HG03060 (cell line): ENCODE measurements at regions not wholly inside any gene's neighbourhood (a gene's known extent, or its start where the extent isn't known, plus 50 kb on each side); places are given as distances from the start of the nearest gene placed in this dataset.

Source experiments
- ATAC-seq: cut with Tn5 transposase; IDR thresholded peaks from one replicate; pipeline ENCODE4 v1.9.1; 2021; ENCODE audit warnings: low read depth, moderate number of reproducible peaks; ENCODE audit not compliant: unreplicated experiment

DNA sequence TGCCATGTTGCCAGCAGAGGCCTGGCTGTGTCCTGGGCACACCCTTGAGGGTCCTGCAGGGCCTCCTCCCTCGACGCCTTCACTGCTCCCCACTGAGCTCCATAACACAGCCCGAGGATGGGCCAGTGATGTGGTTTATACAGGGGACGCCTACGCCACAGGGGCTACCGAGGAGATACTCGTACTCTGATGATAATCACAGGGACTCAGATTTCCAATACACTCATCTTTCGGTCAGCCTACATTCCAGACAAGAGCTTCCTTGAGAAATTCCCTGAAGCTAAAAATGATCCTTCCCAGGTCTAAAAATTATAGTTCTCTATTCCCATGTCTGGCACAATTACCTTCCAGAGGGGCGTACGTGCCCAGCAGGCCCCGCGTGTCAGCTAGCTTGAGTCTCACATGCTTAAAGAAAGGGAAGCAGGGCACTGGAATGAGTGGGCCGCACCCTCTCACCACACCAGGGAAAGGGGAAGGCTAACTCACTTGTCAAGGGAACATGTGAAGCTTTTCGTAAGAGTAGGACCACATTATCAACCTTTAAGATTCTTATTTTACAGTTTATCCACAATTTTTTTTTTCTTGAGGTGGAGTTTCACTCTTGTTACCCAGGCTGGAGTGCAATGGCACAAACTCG is 159.5 kb upstream of the NDUFV2 start:
- no peak for ATAC-seq

DNA sequence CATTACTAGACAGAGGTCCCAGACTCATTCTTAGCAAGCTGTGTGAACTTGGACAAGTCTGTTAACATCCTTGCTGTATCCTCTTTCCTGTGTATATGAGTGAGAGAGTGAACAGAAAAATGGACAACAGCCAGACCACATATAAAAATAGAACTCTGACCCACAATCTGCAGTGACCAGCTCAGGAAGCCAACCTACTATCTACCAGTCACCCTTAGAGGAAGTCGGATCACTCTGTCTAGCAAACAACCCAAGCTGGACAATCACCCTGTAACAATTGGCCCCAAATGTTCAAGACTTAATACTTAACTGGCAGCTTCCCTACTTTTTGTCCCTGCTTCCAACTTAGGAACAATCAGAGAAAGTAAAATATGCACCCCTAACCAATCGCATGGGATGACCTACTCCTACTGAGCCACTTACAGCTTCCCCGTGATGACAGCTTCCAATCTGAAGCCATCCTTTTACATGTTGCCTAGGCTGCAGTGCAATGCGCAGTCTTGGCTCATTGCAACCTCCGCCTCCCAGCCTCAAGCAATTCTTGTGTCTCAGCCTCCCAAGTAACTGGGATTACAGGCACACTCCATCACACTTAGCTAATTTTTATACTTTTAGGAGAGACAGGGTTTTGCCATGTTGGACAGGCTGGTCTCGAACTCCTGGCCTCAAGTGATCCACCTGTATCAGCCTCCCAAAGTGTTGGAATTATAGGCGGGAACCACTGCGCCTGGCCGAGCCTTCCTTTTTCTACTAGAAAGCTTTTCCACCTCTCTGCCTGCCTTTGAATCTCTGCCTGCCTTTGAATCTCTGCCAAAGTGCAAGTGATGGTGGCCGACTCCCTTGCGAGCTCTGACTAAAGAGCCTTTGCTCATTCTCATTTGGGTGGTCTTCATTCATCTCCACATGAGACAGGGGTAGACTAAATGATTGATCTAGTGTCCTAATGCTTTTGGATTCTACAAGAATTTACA is 158.3 kb upstream of the NDUFV2 start:
- no peak for ATAC-seq

DNA sequence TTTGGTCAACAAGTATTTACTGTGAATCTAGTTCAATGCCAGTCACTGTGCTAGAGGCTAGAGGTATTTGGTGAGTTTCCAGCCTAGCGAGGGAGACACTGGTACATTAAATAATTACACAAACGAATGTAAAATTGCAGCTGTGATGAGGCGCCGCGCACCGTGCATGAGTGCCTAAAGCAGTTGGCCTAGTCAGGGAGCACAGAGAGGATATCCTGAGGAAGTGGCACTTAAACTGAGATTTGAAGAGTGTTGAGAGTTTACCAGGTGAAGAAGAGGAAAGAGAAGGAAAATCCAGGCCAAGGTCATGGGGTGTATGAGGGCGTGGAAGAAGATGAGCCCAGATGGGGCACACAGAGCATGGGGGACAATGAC is 157.6 kb upstream of the NDUFV2 start:
- no peak for ATAC-seq

DNA sequence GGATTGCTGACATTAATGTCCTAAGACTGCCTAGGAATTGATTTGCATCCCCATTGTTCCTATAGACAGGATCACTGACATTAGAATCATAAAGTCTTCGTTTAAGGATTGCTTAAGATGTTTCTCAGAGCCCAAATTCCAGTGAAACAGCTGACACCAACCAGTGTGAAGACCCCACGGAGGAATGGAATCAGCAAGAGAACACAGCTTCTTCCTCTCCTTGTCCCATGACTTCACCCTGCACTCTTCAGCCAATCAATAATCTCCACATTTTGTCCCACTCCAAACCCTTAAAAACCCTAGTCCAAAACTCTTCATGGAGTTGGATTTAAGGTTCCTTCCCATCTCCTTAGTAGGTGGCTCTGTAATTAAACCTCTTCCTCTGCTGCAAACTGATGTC is 157.0 kb upstream of the NDUFV2 start:
- ATAC-seq = no peak

DNA sequence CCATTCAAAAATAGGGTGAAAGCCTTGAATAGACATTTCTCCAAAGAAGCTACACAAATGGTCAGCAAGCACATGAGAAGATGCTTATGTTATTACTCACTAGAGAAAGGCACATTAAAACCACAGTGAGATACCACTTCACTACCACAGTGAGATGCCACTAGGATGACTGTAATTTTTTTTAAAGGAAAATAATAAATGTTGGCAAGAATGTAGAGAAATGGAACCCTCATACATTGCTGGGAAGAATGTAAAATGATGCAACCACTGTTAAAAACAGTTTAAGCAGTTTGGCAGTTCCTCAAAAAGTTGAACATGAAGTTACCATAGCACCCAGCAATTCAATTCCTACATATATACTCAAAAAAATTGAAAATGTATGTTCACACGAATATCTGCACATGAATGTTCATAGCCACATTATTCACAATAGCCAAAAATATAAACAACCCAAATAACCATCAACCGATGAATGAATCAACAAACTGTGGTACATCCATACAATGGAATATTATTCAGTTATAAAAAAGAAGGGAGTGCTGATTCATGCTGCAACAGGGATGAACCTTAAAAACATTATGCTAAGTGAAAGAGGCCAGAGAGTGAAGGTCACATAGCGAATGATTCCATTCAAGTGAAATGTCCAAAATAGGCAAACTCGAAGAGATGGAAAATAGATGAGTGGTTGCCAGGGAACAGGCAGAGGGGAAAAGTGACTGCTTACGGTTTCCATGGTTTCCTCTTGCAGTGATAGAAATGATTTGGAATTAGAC is 156.2 kb upstream of the NDUFV2 start:
- ATAC-seq = no peak

DNA sequence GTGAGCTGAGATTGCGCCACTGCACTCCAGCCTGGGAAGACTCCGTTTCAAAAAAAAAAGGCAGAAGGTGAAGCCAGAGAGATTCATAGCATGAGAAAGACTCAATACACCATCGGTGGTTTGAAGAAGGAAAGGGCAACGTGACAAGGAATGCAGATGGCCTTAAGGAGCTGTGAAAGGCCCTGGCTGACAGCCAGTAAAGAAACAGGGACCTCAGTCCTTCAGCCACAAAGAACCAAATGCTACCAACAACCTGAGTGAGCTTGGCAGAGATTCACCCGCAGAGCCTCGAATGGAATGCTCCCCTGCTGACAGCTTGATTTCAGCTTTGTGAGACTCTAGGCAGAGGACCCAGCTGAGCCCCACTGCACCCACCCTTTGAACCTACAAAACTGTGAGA is 154.9 kb upstream of the NDUFV2 start:
- ATAC-seq = no peak

DNA sequence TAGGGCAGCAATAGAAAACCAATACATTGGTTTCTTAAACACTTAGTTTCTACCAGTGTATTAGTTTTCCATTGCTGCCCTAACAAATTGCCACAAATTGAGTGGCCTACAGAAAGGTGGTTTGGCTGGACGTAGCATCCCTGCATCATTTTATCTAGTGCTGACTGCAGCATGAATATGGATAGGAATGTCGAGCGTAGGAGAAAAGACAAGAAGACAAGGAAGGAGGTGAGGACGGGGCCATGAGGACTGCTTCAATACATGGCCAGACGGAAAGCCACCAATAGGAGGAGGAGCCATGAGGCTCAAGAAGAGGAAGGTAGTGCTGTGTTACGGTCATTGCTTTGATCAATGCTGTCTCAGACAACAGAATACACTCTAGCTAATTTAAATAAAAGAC is 154.5 kb upstream of the NDUFV2 start:
- ATAC-seq = no peak

DNA sequence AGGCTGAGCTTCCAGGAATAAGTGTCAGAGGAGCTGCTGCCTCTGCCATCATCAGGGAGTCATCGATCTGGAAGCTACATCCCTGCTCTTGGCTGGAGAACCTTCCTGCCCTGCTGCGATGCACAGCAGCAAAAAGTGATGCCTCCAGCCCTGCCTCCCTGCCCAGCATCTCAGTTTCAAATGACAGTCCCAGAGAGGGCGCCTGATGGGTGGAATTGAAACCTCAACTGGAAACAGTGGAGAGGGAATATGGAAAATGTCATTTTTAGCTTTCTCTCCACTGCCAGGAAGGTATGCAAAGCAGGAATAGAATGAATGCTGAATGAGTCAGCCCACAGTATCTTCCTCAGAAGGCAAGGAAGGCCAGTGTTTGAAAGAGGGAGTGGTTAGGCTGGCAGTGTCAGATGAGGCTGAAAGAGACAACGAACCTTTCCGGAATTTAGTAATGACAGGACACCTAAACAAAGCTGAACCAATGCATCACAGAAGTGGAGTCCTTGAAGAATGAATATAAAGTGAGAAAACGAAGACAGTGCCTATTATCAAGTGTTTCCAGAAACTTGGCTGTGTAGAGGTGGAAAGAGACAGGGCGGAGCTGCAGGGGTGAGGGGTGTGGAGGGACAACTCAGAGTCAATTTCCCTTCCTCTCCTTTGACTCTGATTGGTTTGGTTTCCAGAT is 153.9 kb upstream of the NDUFV2 start:
- ATAC-seq = no peak

DNA sequence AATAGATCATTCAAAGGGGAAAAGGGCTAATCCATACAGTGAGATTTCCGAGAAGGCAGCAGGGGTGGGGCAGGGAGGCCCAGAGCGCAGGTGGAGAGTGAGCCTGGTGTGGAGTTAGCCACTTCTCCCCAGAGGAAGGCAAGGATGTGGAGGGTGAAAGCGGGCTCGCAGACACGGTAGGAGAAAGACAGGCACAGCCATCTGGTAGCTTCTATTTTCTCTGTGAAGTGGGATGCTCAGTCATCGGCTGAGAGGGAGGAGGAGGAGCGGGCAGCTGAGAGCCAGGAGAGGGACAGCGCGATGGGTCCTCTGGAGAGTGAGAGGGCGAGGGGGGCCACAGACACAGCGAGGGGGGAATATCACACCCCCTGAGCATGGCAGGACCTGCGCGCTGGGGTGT is 153.3 kb upstream of the NDUFV2 start:
- ATAC-seq = no peak

DNA sequence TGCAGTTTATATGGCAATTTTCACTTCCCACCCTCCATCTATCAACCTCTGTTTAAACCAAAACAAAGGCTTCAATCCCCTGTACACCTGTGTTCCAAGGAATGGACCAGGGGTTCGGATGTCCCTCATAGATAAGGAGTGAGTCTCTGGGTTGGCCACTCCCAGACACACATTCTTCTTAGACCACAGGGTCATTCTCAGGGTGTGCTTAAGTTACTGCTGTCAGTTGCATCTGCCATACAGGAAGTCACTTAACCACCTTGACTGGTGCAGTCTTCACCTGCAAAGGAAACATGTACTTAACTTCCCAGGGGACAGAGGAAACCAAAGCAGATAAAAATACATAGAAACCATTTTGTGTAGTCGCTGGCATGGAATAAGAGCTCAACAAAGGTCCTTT is 151.0 kb upstream of the NDUFV2 start:
- no peak for ATAC-seq

DNA sequence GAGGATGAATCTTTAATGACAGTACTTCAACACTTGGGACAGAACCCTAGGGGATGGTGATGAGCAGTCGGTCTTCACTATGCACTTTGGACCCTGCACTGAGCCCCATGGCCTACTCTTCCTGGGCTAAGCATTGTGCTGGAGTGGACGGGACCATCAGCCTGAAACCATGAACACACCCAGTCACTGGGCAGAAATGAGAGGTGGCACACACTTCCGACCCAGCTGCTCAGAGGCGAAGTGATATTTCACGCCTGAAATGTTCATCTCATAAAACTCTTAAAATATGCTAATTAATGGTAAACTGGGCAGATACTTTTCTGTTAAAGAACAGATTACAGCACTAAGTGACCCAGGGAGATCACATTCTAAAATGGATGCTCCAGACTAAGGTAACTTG is 150.3 kb upstream of the NDUFV2 start:
- ATAC-seq = no peak

DNA sequence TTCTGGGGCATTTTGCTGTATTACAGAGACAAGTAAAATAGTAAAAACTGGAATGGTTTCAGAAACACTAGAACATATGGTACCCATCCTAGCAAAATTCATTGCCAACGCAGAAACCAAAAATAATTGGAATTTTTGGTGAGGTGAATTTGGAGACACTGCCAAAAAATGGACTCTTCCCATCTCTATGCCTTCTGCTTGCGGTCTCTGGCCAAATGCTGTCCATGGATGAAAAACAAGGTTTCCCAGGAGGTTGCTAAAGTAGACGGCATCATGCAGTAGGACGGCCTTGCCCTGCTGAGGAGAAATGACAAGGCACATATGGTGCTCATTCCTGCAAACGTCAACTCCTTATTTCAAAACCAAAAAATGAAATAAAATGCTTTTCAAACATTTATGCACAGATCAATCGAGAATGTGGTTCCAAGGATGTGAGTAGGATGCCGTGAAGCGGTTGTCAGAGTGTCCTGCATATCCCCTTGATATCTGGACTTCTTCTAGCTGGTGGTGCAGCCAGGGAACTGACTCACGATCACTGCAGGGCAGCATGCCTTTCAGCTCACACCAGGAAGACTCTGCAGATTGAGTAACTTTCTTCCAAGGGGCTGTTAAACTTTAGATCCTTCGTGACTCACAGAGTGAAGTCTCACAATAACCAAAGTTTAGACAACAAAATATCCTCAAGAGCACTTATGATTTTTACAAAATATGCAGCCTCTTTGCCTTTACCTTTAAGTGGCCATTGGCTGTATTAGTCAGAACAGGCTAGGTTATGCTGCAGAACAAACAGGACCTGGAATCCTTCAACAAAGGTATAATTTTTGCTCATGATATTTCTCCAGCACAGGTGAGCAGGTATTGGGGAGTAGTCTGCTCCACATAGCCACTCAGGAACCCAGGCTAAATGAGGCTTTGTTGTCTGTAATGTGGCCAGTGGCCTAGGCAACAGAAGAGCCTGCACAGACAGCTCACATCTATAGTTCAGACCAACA is 149.4 kb upstream of the NDUFV2 start:
- no peak for ATAC-seq

DNA sequence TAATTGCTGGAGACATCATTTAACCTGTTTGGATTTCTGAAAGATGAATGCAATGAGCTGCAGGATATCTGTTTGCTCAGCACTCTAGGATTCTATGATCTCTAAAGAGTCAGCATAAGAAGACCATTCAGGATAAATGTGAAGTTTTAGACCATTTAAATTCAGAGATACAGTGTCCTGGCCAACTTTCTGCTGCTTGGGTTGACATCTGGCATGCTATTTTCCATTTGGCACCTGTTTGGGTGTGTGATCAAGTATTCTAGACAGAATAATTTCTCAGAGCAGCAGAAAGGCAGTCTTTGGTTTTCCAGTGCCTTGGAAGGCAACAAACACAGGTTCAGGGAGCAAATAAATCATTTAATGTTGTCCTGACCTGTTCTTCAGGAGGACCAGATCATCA is 144.8 kb upstream of the NDUFV2 start:
- no peak for ATAC-seq

DNA sequence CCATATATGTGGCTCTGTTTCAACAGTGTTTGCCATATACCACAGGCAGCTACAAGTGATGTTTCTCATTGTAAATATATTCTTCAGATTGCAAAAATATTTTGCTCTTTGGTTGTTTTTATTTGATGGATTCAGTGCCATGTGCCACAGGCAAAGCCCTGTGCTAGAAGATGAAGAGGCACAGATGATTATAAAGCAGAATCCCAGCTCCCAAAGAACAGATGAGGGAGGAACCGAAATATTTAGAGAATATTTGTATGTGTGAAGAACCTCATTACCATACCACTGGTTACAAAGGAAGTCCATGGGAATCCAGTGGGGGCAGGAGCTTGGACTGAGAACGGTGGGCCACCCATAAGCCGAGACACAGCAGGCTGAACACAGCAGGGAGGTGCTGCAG is 143.8 kb upstream of the NDUFV2 start:
- no peak for ATAC-seq

DNA sequence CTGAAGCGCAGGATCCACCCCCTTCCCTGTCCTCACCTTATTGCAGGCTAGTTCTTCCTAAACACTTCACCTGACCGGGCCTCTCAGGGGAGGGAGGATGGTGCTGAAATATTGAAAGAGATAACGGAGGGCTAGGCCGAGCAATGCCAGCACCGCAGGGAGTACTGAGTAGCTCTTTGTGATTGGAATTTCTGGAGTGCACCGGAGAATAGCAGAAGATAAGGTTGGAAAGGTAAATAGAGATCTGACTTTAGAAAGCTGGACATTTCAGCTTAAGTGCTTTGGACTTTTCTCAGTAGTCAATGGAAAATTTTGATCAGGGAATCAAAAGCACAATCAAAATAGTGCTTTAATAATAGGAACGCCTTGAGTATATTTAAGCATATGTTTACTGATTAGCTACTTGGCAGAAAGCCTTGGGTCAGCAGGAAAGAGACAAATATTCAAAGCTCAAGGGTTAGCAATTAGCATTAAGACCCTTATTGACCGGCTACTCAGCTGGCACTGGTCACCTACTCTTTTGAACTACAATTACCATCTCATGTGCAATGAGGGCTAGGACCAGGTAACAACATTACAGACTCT is 142.9 kb upstream of the NDUFV2 start:
- ATAC-seq = no peak

DNA sequence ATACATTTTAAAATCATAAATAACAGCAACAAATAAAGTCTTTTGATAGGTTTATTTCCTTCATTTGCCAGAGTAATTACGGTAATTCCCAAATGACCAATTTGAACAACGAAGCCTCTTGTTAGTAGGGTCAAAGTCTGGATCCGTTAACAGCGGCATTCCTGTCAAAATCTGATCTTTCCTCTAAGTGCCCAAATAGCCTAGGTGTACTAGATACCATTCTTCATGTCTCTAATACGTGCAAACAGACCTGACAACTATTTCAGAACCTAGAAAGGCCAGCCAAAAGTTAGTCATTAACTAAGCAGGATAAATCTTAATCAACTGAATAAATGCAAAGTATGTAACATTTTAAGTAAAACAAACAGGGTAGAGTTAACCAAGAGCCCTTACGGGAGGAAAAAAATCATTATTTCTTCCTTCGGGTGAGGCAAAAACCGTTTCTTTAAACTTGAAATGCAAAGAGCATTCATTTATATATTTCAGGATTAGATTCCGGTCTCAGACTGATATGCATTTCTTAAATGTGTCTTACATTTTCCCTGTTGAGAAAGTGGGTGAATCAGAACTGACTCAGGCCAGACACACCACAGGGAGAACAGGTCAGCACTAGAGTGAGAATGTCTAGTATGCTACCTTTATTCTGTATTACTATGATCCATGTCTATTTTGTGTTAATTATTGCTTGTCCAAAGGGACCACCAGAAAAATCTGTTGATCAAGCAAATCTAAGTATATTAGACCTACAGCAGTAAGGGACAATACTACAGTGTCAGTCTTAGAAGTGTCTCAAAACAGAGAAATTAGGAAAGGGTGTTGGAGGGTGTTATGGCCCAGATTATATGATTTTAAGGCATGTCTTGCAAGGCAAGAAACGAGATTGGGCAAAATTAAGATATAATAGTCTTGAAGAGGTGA is 141.5 kb upstream of the NDUFV2 start:
- no peak for ATAC-seq

DNA sequence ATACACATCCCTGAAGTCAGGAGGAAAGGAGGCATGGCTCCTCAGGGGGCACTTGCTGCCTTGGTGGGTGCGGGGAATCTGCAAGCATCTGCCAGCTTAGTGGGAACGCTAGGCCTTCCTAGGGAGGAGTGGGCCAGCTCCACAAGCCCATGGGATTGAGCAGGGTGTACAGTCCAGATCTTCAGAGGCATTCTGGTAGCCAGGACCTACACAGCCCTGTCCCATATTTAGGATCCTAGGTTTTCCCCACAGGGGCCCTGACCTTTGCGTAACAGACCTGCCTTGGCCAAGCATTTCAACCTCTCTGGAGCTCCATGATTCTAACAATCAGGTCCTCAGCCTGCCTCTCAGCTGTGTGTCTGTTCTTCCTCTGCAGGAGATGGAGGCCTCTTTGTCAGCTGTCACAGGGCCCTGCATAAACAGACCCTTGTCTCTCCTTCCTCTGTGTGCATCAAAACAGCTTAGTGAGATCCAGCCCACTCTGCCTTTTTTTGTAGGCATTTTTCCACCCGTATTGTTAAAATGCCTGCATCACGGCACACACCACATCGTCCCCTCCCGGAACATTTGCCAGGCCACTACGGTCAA is 140.2 kb upstream of the NDUFV2 start:
- ATAC-seq = no peak
